ENCODE measurements at regions not wholly inside any gene's neighbourhood (a gene's known extent, or its start where the extent isn't known, plus 50 kb on each side); places are given as distances from the start of the nearest gene placed in this dataset.

DNA sequence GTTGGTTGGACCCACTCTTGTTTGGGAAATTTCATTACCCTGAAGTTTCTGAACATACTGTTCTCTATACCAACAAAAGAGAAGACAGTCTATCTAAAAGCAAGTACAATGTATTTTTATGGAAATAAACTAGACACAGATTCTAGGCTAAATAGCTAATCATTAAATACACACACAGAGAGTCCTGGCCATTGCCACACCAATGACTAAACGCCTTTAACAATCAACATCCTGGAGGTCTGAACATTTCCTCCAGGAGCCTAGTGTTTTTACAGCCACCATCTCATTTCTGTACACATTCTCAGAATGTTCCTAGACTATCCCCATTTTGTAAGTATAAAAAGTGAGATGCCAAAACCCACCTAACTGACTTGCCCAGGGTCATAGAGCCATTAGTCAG is 141.6 kb upstream of the RREB1 start:
- Histone ChIP-seq H3K4me1 (replicated peaks in 1 of 2; ENCODE audit: control insufficient read depth in 2 of 2, insufficient read depth in 2 of 2, low read length in 2 of 2) (peaks cover 25 to 57% of the 10 kb centered on the region in 2 experiments; a peak in 4 of 5 replicates), H3K9me3 (replicated peaks; ENCODE audit: control insufficient read depth, insufficient read depth, low read depth, low read length) (no peaks in the 10 kb centered on the region), H3K9ac (ENCODE audit: insufficient read depth in 1 of 2, low read depth in 2 of 2, low read length in 2 of 2) (no peak overlapping the region), H3K4me3 (no peak overlapping the region), H3K27ac (ENCODE audit: extremely low read depth, low read depth, low read length) (no peak overlapping the region), H3K9me1 (ENCODE audit: control insufficient read depth, insufficient read depth, low read length) (no peaks in the 10 kb centered on the region), H3K79me2 (ENCODE audit: control insufficient read depth, insufficient read depth, low read length) (no peaks in the 10 kb centered on the region), H3K27me3 (ENCODE audit: control insufficient read depth in 2 of 2, insufficient read depth in 2 of 2, low read length in 2 of 2) (no peaks in the 10 kb centered on the region), H4K20me1 (replicated peaks; ENCODE audit: control insufficient read depth, insufficient read depth, low read length) (no peaks in the 10 kb centered on the region), H3K4me2 (ENCODE audit: insufficient read depth, low read length) (no peak overlapping the region), H2AFZ (ENCODE audit: low read depth, low read length) (no peak overlapping the region), H3K36me3 (ENCODE audit: control insufficient read depth, insufficient read depth, low read length) (no peaks in the 10 kb centered on the region)
- WGBS (ENCODE audit: insufficient coverage, low coverage, missing lambda C conversion rate): 39% methylated on average over 1 of the region's 1 CpG
- intact Hi-C loops (cut with micrococcal nuclease) (no loop called here), in situ Hi-C loops (cut with MboI) (no loop called here)
- no TSS peak for BruUV-seq (replicated peaks)
- no peak for DNase-seq (ENCODE audit: extremely low read depth in 1 of 4, low spot score in 3 of 4)
- CTCF ChIA-PET (ENCODE audit: low intra/inter-chr PET ratio): no interaction called here
- no peak for ATAC-seq
- no peak for FAIRE-seq
- POLR2A ChIA-PET: no interaction called here
- TF ChIP-seq ATF3 (IDR thresholded peaks at IDR 0.05) (no peak), ATF3 (CRISPR knock-in tag; conservative IDR thresholded peaks at IDR 0.05) (no peak), MCM7 (IDR thresholded peaks at IDR 0.05) (no peak), RBFOX2 (IDR thresholded peaks at IDR 0.05; ENCODE audit: low read depth, low read length) (no peak), CEBPB (tag; IDR thresholded peaks at IDR 0.05) (no peak), TFE3 (CRISPR knock-in tag; IDR thresholded peaks at IDR 0.05) (no peak), PTRF (tag; IDR thresholded peaks at IDR 0.05) (no peak), ZNF444 (CRISPR knock-in tag; IDR thresholded peaks at IDR 0.05) (no peak), TAL1 (IDR thresholded peaks at IDR 0.05) (no peak), TBL1XR1 (IDR thresholded peaks at IDR 0.05; ENCODE audit: low read length in 2 of 2) (no peak), ARID4B (CRISPR knock-in tag; IDR thresholded peaks at IDR 0.05) (no peak), ELK3 (CRISPR knock-in tag; IDR thresholded peaks at IDR 0.05) (no peak)
- TF ChIP-seq, protein P1, sequence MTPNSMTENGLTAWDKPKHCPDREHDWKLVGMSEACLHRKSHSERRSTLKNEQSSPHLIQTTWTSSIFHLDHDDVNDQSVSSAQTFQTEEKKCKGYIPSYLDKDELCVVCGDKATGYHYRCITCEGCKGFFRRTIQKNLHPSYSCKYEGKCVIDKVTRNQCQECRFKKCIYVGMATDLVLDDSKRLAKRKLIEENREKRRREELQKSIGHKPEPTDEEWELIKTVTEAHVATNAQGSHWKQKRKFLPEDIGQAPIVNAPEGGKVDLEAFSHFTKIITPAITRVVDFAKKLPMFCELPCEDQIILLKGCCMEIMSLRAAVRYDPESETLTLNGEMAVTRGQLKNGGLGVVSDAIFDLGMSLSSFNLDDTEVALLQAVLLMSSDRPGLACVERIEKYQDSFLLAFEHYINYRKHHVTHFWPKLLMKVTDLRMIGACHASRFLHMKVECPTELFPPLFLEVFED (CRISPR knock-in tag; conservative IDR thresholded peaks at IDR 0.05): no peak
- TF ChIP-seq, protein P2, sequence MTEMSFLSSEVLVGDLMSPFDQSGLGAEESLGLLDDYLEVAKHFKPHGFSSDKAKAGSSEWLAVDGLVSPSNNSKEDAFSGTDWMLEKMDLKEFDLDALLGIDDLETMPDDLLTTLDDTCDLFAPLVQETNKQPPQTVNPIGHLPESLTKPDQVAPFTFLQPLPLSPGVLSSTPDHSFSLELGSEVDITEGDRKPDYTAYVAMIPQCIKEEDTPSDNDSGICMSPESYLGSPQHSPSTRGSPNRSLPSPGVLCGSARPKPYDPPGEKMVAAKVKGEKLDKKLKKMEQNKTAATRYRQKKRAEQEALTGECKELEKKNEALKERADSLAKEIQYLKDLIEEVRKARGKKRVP (CRISPR knock-in tag; IDR thresholded peaks at IDR 0.05): no peak

Measured in K562 (cell line).